T-helper 17 cell (primary cell): ENCODE measurements at regions not wholly inside any gene's neighbourhood (a gene's known extent, or its start where the extent isn't known, plus 50 kb on each side); places are given as distances from the start of the nearest gene placed in this dataset.
A peak's percentile ranks its signal among the peaks of the same experiment; 100 is the strongest.

Experiments
- ATAC-seq: fragments of 150-1000 bp; cut with Tn5 transposase; 2 replicates; pipeline ENCODE4 v1.10.0; 2021; ENCODE audit warnings: mild to moderate bottlenecking, moderate library complexity
- DNase-seq, 3 donors: peaks; one replicate each; pipeline versions ENCODE4 v3.0.0 to v3.0.0-alpha.2; 2020 to 2021
- H3K9me3 ChIP-seq: one replicate; pipeline ENCODE4 v1.7.0; 2013; ENCODE audit warnings: low read length, mild to moderate bottlenecking; ENCODE audit not compliant: control insufficient read depth, poor library complexity, severe bottlenecking
- H3K27ac Mint-ChIP-seq: one replicate; pipeline ENCODE4 v1.8.0; 2022; ENCODE audit warnings: mild to moderate bottlenecking, moderate library complexity, mixed read lengths
- H3K27me3 Mint-ChIP-seq: one replicate; pipeline ENCODE4 v1.8.0; 2022; ENCODE audit warnings: mixed read lengths
- H3K36me3 Mint-ChIP-seq: one replicate; pipeline ENCODE4 v1.8.0; 2022; ENCODE audit warnings: low read depth, mixed read lengths
- H3K4me1 Mint-ChIP-seq: one replicate; pipeline ENCODE4 v1.8.0; 2022; ENCODE audit warnings: mild to moderate bottlenecking, mixed read lengths
- H3K4me3 Mint-ChIP-seq: one replicate; pipeline ENCODE4 v1.8.0; 2022; ENCODE audit warnings: mild to moderate bottlenecking, moderate library complexity, mixed read lengths

- no peak overlapping the region for H3K27ac Mint-ChIP-seq
Measured at GRCh38 chr14:104439625-104440024, 139.9 kb upstream of the C14orf180 start.

GRCh38 chr14:104440297-104440956 lies 139.1 kb upstream of the C14orf180 start:
- H3K4me3 Mint-ChIP-seq, result no peak overlapping the region
- no peaks in the 10 kb centered on the region for H3K36me3 Mint-ChIP-seq
- H3K27ac Mint-ChIP-seq, result peak overlapping the region; percentile 27
- peaks cover 3% of the 10 kb centered on the region for H3K4me1 Mint-ChIP-seq
- DNase-seq, result no peak
- H3K27me3 Mint-ChIP-seq, result no peaks in the 10 kb centered on the region
- H3K9me3 ChIP-seq, result no peaks in the 10 kb centered on the region
- no peak for ATAC-seq

More at GRCh38 chr14:104439625-104440024, 139.9 kb upstream of the C14orf180 start:
- H3K36me3 Mint-ChIP-seq, result no peaks in the 10 kb centered on the region
- no peak for ATAC-seq
- no peaks in the 10 kb centered on the region for H3K9me3 ChIP-seq
- DNase-seq, result no peak
- H3K4me1 Mint-ChIP-seq, result peaks cover 3% of the 10 kb centered on the region
- H3K27me3 Mint-ChIP-seq, result no peaks in the 10 kb centered on the region
- no peak overlapping the region for H3K4me3 Mint-ChIP-seq

GRCh38 chr14:104441275-104442106 lies 138.1 kb upstream of the C14orf180 start:
- no peak overlapping the region for H3K27ac Mint-ChIP-seq
- peaks cover under 1% of the 10 kb centered on the region for H3K4me1 Mint-ChIP-seq

GRCh38 chr14:104442107-104442551 lies 137.4 kb upstream of the C14orf180 start:
- no peaks in the 10 kb centered on the region for H3K9me3 ChIP-seq
- Mint-ChIP-seq H3K4me1 (peaks cover 2% of the 10 kb centered on the region), H3K36me3 (no peaks in the 10 kb centered on the region), H3K27ac (no peak overlapping the region), H3K27me3 (no peaks in the 10 kb centered on the region), H3K4me3 (no peak overlapping the region)
- DNase-seq (no peak), ATAC-seq (no peak)

More at GRCh38 chr14:104441275-104442106, 138.1 kb upstream of the C14orf180 start:
- ATAC-seq, result no peak
- no peaks in the 10 kb centered on the region for H3K27me3 Mint-ChIP-seq
- no peak overlapping the region for H3K4me3 Mint-ChIP-seq
- H3K9me3 ChIP-seq, result no peaks in the 10 kb centered on the region
- DNase-seq, result no peak
- H3K36me3 Mint-ChIP-seq, result no peaks in the 10 kb centered on the region

GRCh38 chr14:104442631-104443390 lies 136.8 kb upstream of the C14orf180 start:
- Mint-ChIP-seq H3K27me3 (peaks cover 7% of the 10 kb centered on the region), H3K4me1 (peaks cover 2% of the 10 kb centered on the region), H3K4me3 (no peak overlapping the region), H3K27ac (peak overlapping the region; percentile 37), H3K36me3 (no peaks in the 10 kb centered on the region)
- ATAC-seq (no peak), DNase-seq (no peak)
- no peaks in the 10 kb centered on the region for H3K9me3 ChIP-seq

GRCh38 chr14:104443391-104444158 lies 136.0 kb upstream of the C14orf180 start:
- ATAC-seq, result no peak
- Mint-ChIP-seq H3K27ac (peak overlapping the region; percentile 37), H3K4me1 (peaks cover 2% of the 10 kb centered on the region), H3K27me3 (peaks cover 9% of the 10 kb centered on the region), H3K4me3 (no peak overlapping the region), H3K36me3 (no peaks in the 10 kb centered on the region)
- no peak for DNase-seq
- H3K9me3 ChIP-seq, result peaks cover 2% of the 10 kb centered on the region

GRCh38 chr14:104444159-104445030 lies 135.2 kb upstream of the C14orf180 start:
- peaks cover 2% of the 10 kb centered on the region for H3K4me1 Mint-ChIP-seq
- H3K27ac Mint-ChIP-seq, result no peak overlapping the region
- ATAC-seq, result no peak
- no peaks in the 10 kb centered on the region for H3K36me3 Mint-ChIP-seq
- peaks cover 9% of the 10 kb centered on the region for H3K27me3 Mint-ChIP-seq
- H3K4me3 Mint-ChIP-seq, result no peak overlapping the region
- H3K9me3 ChIP-seq, result peaks cover 5% of the 10 kb centered on the region
- DNase-seq, result no peak

GRCh38 chr14:104445086-104445485 lies 134.5 kb upstream of the C14orf180 start:
- peaks cover 5% of the 10 kb centered on the region for H3K9me3 ChIP-seq
- ATAC-seq (no peak), DNase-seq (no peak)
- Mint-ChIP-seq H3K4me3 (no peak overlapping the region), H3K36me3 (no peaks in the 10 kb centered on the region), H3K27ac (no peak overlapping the region), H3K4me1 (peaks cover 2% of the 10 kb centered on the region), H3K27me3 (peaks cover 9% of the 10 kb centered on the region)

GRCh38 chr14:104445832-104446381 lies 133.7 kb upstream of the C14orf180 start:
- Mint-ChIP-seq H3K27ac (no peak overlapping the region), H3K4me3 (no peak overlapping the region), H3K27me3 (peaks cover 16% of the 10 kb centered on the region), H3K4me1 (peaks cover 2% of the 10 kb centered on the region), H3K36me3 (no peaks in the 10 kb centered on the region)
- DNase-seq (no peak), ATAC-seq (no peak)
- peaks cover 5% of the 10 kb centered on the region for H3K9me3 ChIP-seq

GRCh38 chr14:104446611-104447010 lies 133.0 kb upstream of the C14orf180 start:
- peaks cover 5% of the 10 kb centered on the region for H3K9me3 ChIP-seq
- DNase-seq (no peak), ATAC-seq (no peak)
- H3K27me3 Mint-ChIP-seq, result peaks cover 17% of the 10 kb centered on the region
- no peak overlapping the region for H3K4me3 Mint-ChIP-seq
- no peak overlapping the region for H3K27ac Mint-ChIP-seq
- peaks cover 2% of the 10 kb centered on the region for H3K4me1 Mint-ChIP-seq
- H3K36me3 Mint-ChIP-seq, result no peaks in the 10 kb centered on the region

- Mint-ChIP-seq H3K27me3 (peaks cover 21% of the 10 kb centered on the region), H3K4me1 (peaks cover 2% of the 10 kb centered on the region), H3K27ac (no peak overlapping the region), H3K4me3 (no peak overlapping the region), H3K36me3 (no peaks in the 10 kb centered on the region)
- DNase-seq (no peak), ATAC-seq (no peak)
- H3K9me3 ChIP-seq, result peaks cover 5% of the 10 kb centered on the region
Measured at GRCh38 chr14:104447750-104448149, 131.8 kb upstream of the C14orf180 start.

GRCh38 chr14:104448321-104448720 lies 131.2 kb upstream of the C14orf180 start:
- Mint-ChIP-seq H3K27me3 (peaks cover 21% of the 10 kb centered on the region), H3K4me1 (peaks cover 2% of the 10 kb centered on the region), H3K36me3 (no peaks in the 10 kb centered on the region), H3K27ac (no peak overlapping the region), H3K4me3 (no peak overlapping the region)
- ATAC-seq (no peak), DNase-seq (no peak)
- peaks cover 5% of the 10 kb centered on the region for H3K9me3 ChIP-seq
